ENCODE measurements at regions not wholly inside any gene's neighbourhood (a gene's known extent, or its start where the extent isn't known, plus 50 kb on each side); places are given as distances from the start of the nearest gene placed in this dataset.

DNA sequence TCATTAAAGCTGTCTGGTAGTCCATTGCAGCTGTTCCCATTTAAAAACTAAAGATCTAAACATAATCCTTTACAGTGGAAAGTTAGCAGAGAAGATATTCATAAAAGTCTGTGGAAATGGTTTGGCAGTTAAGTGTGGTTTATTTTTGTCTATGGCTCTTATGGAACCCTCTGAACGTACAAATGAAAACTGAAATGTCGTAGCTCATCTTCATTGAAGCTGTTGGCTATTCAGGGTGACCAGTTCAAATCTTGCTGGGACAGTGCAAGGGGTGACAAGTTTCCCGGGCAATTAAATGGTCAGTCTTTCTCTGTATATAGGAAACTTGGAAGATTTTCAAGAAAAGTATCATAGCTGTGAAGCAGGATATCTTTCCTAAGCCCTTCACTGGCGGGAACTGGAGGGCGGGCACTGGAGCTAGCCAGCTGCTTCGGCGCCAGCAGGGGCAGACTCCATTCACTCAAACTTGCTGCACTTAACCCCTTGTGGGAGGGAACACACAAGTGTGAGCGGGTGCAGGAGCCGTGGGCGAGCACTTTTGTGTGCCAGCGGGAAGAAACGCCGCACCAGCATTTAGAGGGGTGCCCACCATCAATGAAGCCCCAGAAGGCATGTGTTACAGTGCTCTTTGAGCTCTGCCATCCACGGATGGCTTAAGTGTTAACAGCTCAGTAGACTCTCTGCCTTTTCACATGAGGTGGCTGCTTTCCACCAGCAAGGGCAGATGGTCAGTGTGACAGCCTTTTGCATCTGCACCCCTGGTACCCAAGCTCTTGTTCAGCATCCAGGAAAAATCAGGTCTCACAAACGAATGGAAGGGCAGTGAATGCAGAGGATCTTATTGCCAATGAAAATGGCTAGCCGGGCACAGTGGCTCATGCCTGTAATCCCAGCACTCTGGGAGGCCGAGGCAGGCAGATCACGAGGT, 232.1 kb upstream of the KAZN start:
- TF ChIP-seq, protein P1, sequence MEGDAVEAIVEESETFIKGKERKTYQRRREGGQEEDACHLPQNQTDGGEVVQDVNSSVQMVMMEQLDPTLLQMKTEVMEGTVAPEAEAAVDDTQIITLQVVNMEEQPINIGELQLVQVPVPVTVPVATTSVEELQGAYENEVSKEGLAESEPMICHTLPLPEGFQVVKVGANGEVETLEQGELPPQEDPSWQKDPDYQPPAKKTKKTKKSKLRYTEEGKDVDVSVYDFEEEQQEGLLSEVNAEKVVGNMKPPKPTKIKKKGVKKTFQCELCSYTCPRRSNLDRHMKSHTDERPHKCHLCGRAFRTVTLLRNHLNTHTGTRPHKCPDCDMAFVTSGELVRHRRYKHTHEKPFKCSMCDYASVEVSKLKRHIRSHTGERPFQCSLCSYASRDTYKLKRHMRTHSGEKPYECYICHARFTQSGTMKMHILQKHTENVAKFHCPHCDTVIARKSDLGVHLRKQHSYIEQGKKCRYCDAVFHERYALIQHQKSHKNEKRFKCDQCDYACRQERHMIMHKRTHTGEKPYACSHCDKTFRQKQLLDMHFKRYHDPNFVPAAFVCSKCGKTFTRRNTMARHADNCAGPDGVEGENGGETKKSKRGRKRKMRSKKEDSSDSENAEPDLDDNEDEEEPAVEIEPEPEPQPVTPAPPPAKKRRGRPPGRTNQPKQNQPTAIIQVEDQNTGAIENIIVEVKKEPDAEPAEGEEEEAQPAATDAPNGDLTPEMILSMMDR (conservative IDR thresholded peaks at IDR 0.05 in 1 of 2, IDR thresholded peaks at IDR 0.05 in 1 of 2; ENCODE audit: extremely low read depth in 1 of 2, insufficient read depth in 1 of 2, low read depth in 1 of 2, low read length in 2 of 2): no peak
- no peak for TF ChIP-seq EZH2 (IDR thresholded peaks at IDR 0.05; ENCODE audit: borderline replicate concordance, low read length)

All from mammary epithelial cell (primary cell).